Esophagus muscularis mucosa (tissue), 3 donors: ENCODE measurements at regions not wholly inside any gene's neighbourhood (a gene's known extent, or its start where the extent isn't known, plus 50 kb on each side); places are given as distances from the start of the nearest gene placed in this dataset.

Experiments used
- small RNA-seq, 3 donors: library from RNA; depleted of rRNA; stranded (forward); fragments of <200 nt; gene quantifications; one replicate each; pipeline ENCODE3, GENCODE V24; 2016

Small RNAs in the stretch of these regions (small RNA-seq; reads per million reads assigned to genes)
- gene AC100767.1 (0 reads per million in 3 donors), gene MIR8054 (0 reads per million in 3 donors), gene RNU6-783P (0 reads per million in 3 donors)
